SH-SY5Y (cell line): ENCODE measurements at regions not wholly inside any gene's neighbourhood (a gene's known extent, or its start where the extent isn't known, plus 50 kb on each side); places are given as distances from the start of the nearest gene placed in this dataset.

Experiments used
- GATA2 ChIP-seq: IDR thresholded peaks from 2 replicates; pipeline ENCODE4 v1.6.1; 2011; ENCODE audit warnings: mild to moderate bottlenecking, low read depth, low read length
- GATA3 ChIP-seq: IDR thresholded peaks from 2 replicates; pipeline ENCODE4 v1.6.1; 2011; ENCODE audit warnings: low read depth, mild to moderate bottlenecking, low read length, moderate library complexity

- no peak for TF ChIP-seq GATA2
- no peak for TF ChIP-seq GATA3
These were observed 239.1 kb upstream of the ROPN1 start for GRCh38 chr3:124230998-124231397.
